Tibial artery (tissue), 4 donors: ENCODE measurements at regions not wholly inside any gene's neighbourhood (a gene's known extent, or its start where the extent isn't known, plus 50 kb on each side); places are given as distances from the start of the nearest gene placed in this dataset.
A peak's percentile ranks its signal among the peaks of the same experiment; 100 is the strongest.

ENCODE experiments used
- DNase-seq, 2 donors: peaks; one replicate each; pipeline ENCODE4 v3.0.0-alpha.2; 2019
- H3K27ac ChIP-seq, 2 donors: fragments of 200-600 bp; sonication (generic) in 1 of 2; 1 replicate in 1 of 2; 2 replicates in 1 of 2; pipeline ENCODE4 v1.5.1; 2018 to 2019; ENCODE audit warnings: mild to moderate bottlenecking in 1 of 2
- H3K27me3 ChIP-seq, 2 donors: fragments of 200-600 bp; sonication (generic) in 1 of 2; one replicate each; pipeline versions ENCODE4 v1.5.1 to v1.6.0; 2016 to 2019
- H3K36me3 ChIP-seq, 3 donors: fragments of 200-600 bp; sonication (generic) in 2 of 3; one replicate each; pipeline ENCODE4 v1.5.1; 2016 to 2019; ENCODE audit warnings: mild to moderate bottlenecking in 2 of 3
- H3K4me1 ChIP-seq, 4 donors: fragments of 200-600 bp; sonication (generic) in 2 of 4; 1 replicate in 3 of 4; 2 replicates in 1 of 4; pipeline ENCODE4 v1.5.1; 2016 to 2019
- H3K4me3 ChIP-seq, 2 donors: fragments of 200-600 bp; sonication (generic) in 1 of 2; 1 replicate in 1 of 2; 2 replicates in 1 of 2; pipeline ENCODE4 v1.5.1; 2018 to 2019; ENCODE audit warnings: mild to moderate bottlenecking in 2 of 2
- H3K9me3 ChIP-seq, 3 donors: fragments of 200-600 bp; sonication (generic) in 1 of 3; one replicate each; pipeline ENCODE4 v1.5.1; 2016 to 2019
- CTCF ChIP-seq, 2 experiments: fragments of 200-600 bp in 1 of 2; fragments of 450-650 bp in 1 of 2; IDR thresholded peaks; one replicate each; pipeline ENCODE4 v1.5.1; 2017 to 2019; ENCODE audit warnings: antibody characterized with exemption in 2 of 2, mild to moderate bottlenecking in 1 of 2, moderate library complexity in 1 of 2
- intact Hi-C: fragments of 100-400 bp; cut with DNase I; formaldehyde crosslinking; loops from one replicate; pipeline ENCODE4 v1.15.0; 2023; ENCODE audit warnings: low total_unique reads

DNA sequence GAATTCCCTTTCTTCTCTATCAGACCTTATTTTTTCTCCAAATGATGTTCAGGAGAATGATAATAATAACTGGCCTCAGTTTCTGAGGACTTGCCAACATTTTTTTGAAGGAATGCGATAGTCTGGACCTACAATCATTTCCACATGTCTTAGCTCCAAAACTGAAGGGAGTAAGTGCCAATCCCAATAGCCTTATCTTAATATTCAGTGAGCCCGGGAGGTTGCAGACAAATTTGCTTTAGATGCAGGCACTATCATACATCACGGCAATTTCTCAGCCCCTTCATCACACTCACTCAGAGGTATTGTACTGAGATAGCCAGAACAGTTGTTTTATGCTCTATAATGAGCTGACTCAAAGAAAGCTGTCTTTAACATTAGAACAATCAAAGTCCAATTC is 796.9 kb downstream of the ADGRL2 start:
- intact Hi-C loops = no loop called here
- no peaks in the 10 kb centered on the region for H3K36me3 ChIP-seq
- H3K27me3 ChIP-seq = no peaks in the 10 kb centered on the region
- no peaks in the 10 kb centered on the region for H3K9me3 ChIP-seq
- H3K4me1 ChIP-seq = peaks cover 0 to 12% (median 0%) of the 10 kb centered on the region in 4 donors
- no peak for TF ChIP-seq CTCF (IDR thresholded peaks at IDR 0.05)
- no peak overlapping the region for H3K27ac ChIP-seq
- H3K4me3 ChIP-seq = no peak overlapping the region
- DNase-seq = no peak

DNA sequence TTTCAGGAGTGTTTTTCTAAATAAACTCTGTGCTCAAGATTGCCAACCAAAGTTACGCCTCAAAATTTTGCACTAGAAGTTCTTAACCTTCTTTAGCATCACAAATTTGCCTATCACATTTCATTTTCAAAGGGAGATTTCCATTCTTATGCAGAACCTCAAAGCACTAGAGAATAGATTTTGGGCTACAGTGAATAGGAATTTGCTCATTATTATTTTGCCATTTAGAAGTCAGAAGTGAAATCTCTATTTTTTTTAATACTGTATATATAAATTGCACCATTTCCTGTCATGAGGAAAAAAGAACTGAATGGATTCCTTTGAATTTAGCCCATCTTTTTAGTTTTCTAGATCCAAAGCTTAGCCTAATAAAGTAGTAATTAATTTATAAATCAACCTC is 796.4 kb downstream of the ADGRL2 start:
- no peaks in the 10 kb centered on the region for H3K36me3 ChIP-seq
- H3K4me3 ChIP-seq = no peak overlapping the region
- no peak for DNase-seq
- H3K27ac ChIP-seq = no peak overlapping the region
- H3K9me3 ChIP-seq = no peaks in the 10 kb centered on the region
- H3K4me1 ChIP-seq = peaks cover 0 to 12% (median 0%) of the 10 kb centered on the region in 4 donors
- no peaks in the 10 kb centered on the region for H3K27me3 ChIP-seq
- intact Hi-C loops = no loop called here
- TF ChIP-seq CTCF (IDR thresholded peaks at IDR 0.05) = no peak

- Histone ChIP-seq H3K4me1 (peaks cover 0 to 22% (median 0%) of the 10 kb centered on the region in 4 donors), H3K27me3 (no peaks in the 10 kb centered on the region), H3K4me3 (no peak overlapping the region), H3K36me3 (no peaks in the 10 kb centered on the region), H3K9me3 (no peaks in the 10 kb centered on the region), H3K27ac (no peak overlapping the region)
- no peak for DNase-seq
- intact Hi-C loops = no loop called here
- no peak for TF ChIP-seq CTCF (IDR thresholded peaks at IDR 0.05)
Observed at GRCh38 chr1:82593561-82593960, 792.8 kb downstream of the ADGRL2 start.

DNA sequence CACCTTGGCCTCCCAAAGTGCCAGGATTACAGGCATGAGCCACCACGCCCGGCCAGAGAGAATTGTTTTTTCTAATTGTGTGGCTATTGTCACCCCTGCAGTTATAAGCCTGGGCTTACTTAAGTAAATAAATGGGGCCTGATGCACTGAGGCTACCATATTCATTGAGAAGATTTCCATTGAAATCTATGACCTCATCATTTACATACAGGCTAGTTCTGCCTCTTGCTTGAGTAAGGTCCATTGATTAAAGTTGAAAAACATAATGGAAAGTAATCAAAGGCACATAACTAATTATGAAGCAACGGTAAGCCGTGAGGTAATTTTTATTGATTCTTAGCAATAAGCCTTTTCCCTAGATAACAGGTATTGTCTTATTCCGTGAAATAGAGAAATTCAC is 788.9 kb downstream of the ADGRL2 start:
- TF ChIP-seq CTCF (IDR thresholded peaks at IDR 0.05) = no peak
- intact Hi-C loops = no loop called here

DNA sequence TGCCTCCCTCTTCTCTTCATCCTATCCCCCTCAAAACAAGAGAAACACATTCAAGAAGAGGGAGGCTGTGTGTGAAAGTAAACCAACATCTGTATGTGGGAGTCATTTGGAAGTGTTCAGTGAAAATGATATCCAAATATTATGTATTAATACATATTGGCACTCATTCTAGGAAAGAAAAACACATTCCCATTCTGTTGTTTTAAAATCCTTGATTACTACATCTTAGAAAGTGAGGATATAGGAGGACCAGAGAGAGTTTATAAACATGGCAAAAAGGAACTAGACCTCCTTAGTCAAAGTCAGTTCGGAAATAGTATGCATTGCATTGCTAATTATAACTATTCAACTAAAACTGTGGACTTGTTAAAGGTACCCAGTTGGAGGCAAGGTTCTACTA is 786.6 kb downstream of the ADGRL2 start:
- H3K27ac ChIP-seq = no peak overlapping the region
- intact Hi-C loops = no loop called here
- TF ChIP-seq CTCF (IDR thresholded peaks at IDR 0.05) = no peak
- H3K4me1 ChIP-seq = peaks cover 0 to 15% (median 0%) of the 10 kb centered on the region in 4 donors
- no peaks in the 10 kb centered on the region for H3K27me3 ChIP-seq
- no peaks in the 10 kb centered on the region for H3K9me3 ChIP-seq
- H3K36me3 ChIP-seq = no peaks in the 10 kb centered on the region
- no peak for DNase-seq
- H3K4me3 ChIP-seq = no peak overlapping the region

More for the DNA sequence above, 788.9 kb downstream of the ADGRL2 start:
- no peaks in the 10 kb centered on the region for H3K27me3 ChIP-seq
- H3K4me1 ChIP-seq = peaks cover 0 to 15% (median 0%) of the 10 kb centered on the region in 4 donors
- H3K36me3 ChIP-seq = no peaks in the 10 kb centered on the region
- H3K9me3 ChIP-seq = no peaks in the 10 kb centered on the region
- H3K27ac ChIP-seq = no peak overlapping the region
- DNase-seq = no peak
- no peak overlapping the region for H3K4me3 ChIP-seq

GRCh38 chr1:82586473-82586872 is 785.7 kb downstream of the ADGRL2 start:
- Histone ChIP-seq H3K36me3 (no peaks in the 10 kb centered on the region), H3K4me3 (no peak overlapping the region), H3K27me3 (no peaks in the 10 kb centered on the region), H3K9me3 (no peaks in the 10 kb centered on the region), H3K4me1 (peaks cover 0 to 15% (median 0%) of the 10 kb centered on the region in 4 donors), H3K27ac (no peak overlapping the region)
- peak in 1 of 2 donors; percentile 21 for DNase-seq
- no peak for TF ChIP-seq CTCF (IDR thresholded peaks at IDR 0.05)
- intact Hi-C loops = no loop called here
